ENCODE measurements at regions not wholly inside any gene's neighbourhood (a gene's known extent, or its start where the extent isn't known, plus 50 kb on each side); places are given as distances from the start of the nearest gene placed in this dataset.
A peak's percentile ranks its signal among the peaks of the same experiment; 100 is the strongest.
"Not testable (repeated sequence)": the region's sequence is repeated elsewhere in the genome, so short reads cannot be mapped to it uniquely, and the experiment has no call there.

DNA sequence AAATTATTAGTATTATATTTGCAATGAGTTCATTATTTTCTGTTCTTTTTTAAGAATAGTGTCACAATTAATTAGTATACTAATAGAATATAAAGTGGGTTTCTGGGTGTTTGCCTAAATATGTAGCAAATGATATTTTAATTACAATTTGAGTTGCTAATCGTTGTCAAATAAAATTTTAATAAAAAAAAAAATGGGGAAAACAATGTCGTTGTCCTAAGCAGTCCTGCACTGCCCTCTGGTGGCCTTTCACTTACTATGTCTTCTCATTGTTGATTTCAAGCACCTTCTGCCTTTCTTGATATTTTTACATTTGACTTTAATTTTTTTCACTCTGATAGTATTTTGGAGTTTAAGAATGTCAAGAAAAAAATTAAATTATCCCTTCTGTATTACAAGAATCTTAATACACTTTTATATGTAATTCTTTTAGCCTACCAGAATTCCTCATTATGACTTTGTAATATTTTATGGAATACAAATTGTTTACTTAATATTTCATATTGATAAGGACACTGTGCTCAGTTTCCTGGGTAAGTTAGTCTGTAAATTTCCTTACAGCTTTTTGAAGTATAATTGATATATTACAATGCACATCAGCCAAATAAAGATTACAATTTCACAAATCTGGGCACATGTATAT, 104.5 kb upstream of the FMN2 start:
- H3K4me1 Mint-ChIP-seq (ENCODE audit: low read depth), result no peaks in the 10 kb centered on the region
- no peak overlapping the region for H3K4me3 Mint-ChIP-seq
- Histone ChIP-seq H3K4me3 (ENCODE audit: low read length) (no peak overlapping the region), H3K4me1 (ENCODE audit: insufficient read depth, low read length) (no peaks in the 10 kb centered on the region), H3K27ac (ENCODE audit: low read depth in 1 of 2, low read length in 2 of 2) (no peak overlapping the region), H3K27me3 (ENCODE audit: control insufficient read depth in 1 of 2, insufficient read depth in 2 of 2, low read length in 2 of 2) (no peaks in the 10 kb centered on the region), H3K36me3 (ENCODE audit: insufficient read depth, low read length) (no peaks in the 10 kb centered on the region), H3K9me3 (ENCODE audit: control insufficient read depth in 1 of 2, insufficient read depth in 1 of 2, low read length in 2 of 2) (peaks cover 21 to 43% of the 10 kb centered on the region in 2 experiments)
- ChIA-PET POLR2A (no interaction called here), CTCF (no interaction called here)
- peaks cover 24% of the 10 kb centered on the region for H3K9me3 Mint-ChIP-seq
- H3K36me3 Mint-ChIP-seq (ENCODE audit: low read depth), result peaks cover 4% of the 10 kb centered on the region
- intact Hi-C loops (cut with DNase I, micrococcal nuclease), result no loop called here
- peaks cover 13% of the 10 kb centered on the region for H3K27me3 Mint-ChIP-seq
- DNase-seq (peak in 2 of 14 experiments; percentile 8 to 16), ATAC-seq (ENCODE audit: poor library complexity) (no peak)
- TF ChIP-seq, protein P1, sequence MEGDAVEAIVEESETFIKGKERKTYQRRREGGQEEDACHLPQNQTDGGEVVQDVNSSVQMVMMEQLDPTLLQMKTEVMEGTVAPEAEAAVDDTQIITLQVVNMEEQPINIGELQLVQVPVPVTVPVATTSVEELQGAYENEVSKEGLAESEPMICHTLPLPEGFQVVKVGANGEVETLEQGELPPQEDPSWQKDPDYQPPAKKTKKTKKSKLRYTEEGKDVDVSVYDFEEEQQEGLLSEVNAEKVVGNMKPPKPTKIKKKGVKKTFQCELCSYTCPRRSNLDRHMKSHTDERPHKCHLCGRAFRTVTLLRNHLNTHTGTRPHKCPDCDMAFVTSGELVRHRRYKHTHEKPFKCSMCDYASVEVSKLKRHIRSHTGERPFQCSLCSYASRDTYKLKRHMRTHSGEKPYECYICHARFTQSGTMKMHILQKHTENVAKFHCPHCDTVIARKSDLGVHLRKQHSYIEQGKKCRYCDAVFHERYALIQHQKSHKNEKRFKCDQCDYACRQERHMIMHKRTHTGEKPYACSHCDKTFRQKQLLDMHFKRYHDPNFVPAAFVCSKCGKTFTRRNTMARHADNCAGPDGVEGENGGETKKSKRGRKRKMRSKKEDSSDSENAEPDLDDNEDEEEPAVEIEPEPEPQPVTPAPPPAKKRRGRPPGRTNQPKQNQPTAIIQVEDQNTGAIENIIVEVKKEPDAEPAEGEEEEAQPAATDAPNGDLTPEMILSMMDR (IDR thresholded peaks at IDR 0.05), result no peak
- H3K27ac Mint-ChIP-seq, result no peak overlapping the region

GRCh38 chr1:239989990-239990389, 101.7 kb upstream of the FMN2 start:
- H3K4me3 Mint-ChIP-seq, result no peak overlapping the region
- Histone ChIP-seq H3K27ac (ENCODE audit: low read depth in 1 of 2, low read length in 2 of 2) (no peak overlapping the region), H3K36me3 (ENCODE audit: insufficient read depth, low read length) (no peaks in the 10 kb centered on the region), H3K4me3 (ENCODE audit: low read length) (no peak overlapping the region), H3K4me1 (ENCODE audit: insufficient read depth, low read length) (no peaks in the 10 kb centered on the region), H3K27me3 (ENCODE audit: control insufficient read depth in 1 of 2, insufficient read depth in 2 of 2, low read length in 2 of 2) (peaks cover 0 to under 1% of the 10 kb centered on the region in 2 experiments), H3K9me3 (ENCODE audit: control insufficient read depth in 1 of 2, insufficient read depth in 1 of 2, low read length in 2 of 2) (peaks cover 12 to 18% of the 10 kb centered on the region in 2 experiments)
- H3K4me1 Mint-ChIP-seq (ENCODE audit: low read depth), result no peaks in the 10 kb centered on the region
- no peak for ATAC-seq (ENCODE audit: poor library complexity)
- H3K36me3 Mint-ChIP-seq (ENCODE audit: low read depth), result no peaks in the 10 kb centered on the region
- CTCF ChIA-PET, result no interaction called here
- H3K27ac Mint-ChIP-seq, result no peak overlapping the region
- peaks cover 29% of the 10 kb centered on the region for H3K27me3 Mint-ChIP-seq
- TF ChIP-seq, protein P1 (IDR thresholded peaks at IDR 0.05), result no peak
- no peak for DNase-seq
- POLR2A ChIA-PET, result no interaction called here
- H3K9me3 Mint-ChIP-seq, result peaks cover 9% of the 10 kb centered on the region
- intact Hi-C loops (cut with DNase I, micrococcal nuclease), result no loop called here

DNA sequence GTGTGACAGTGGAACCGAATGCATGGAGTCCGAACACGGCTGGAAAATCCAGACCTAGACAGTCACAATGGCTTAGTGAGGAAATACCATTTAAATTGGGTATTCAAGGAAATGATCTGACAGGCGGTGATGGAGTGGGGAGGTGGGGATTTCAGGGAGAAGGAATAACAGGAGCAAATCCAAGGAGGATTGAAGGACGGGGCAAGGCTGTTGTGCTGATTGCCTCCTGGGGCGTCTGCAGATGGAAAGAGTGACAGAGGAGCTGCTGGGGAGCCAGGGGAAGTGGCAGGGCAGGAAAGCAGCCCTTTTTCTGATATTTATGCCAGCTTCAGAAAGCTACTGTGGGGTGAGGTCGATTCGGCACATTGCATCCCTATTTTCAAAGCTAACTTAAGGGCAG, 99.1 kb upstream of the FMN2 start:
- peaks cover 10 to 24% of the 10 kb centered on the region in 2 experiments for H3K27me3 ChIP-seq (ENCODE audit: control insufficient read depth in 1 of 2, insufficient read depth in 2 of 2, low read length in 2 of 2)
- H3K27ac ChIP-seq (ENCODE audit: low read depth in 1 of 2, low read length in 2 of 2); H3K27ac Mint-ChIP-seq; DNase-seq; POLR2A ChIA-PET; ATAC-seq (ENCODE audit: poor library complexity); H3K9me3 ChIP-seq (ENCODE audit: control insufficient read depth in 1 of 2, insufficient read depth in 1 of 2, low read length in 2 of 2); CTCF ChIA-PET; H3K4me1 ChIP-seq (ENCODE audit: insufficient read depth, low read length); H3K36me3 ChIP-seq (ENCODE audit: insufficient read depth, low read length); H3K36me3 Mint-ChIP-seq (ENCODE audit: low read depth); H3K4me1 Mint-ChIP-seq (ENCODE audit: low read depth); H3K9me3 Mint-ChIP-seq; intact Hi-C loops (cut with DNase I, micrococcal nuclease); H3K4me3 Mint-ChIP-seq; H3K4me3 ChIP-seq (ENCODE audit: low read length): not testable (repeated sequence)
- peaks cover 52% of the 10 kb centered on the region for H3K27me3 Mint-ChIP-seq

DNA sequence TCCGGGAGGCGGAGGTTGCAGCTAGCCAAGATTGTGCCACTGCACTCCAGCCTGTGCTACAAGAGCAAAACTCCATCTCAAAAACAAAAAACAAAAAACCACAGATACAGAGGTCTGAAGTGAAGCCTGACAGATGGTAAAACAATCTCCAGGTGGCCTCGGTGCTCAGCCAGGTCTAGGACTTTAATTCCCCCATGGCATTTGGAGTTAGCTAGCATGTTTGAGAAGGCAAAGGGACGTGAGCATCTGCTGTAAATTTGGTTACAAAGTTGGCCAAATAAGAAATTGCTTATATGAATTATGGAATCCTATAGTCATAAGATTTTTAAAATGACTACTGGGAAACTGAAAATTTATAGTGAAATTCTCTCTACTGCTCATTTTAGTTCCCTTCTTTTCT, 98.3 kb upstream of the FMN2 start:
- TF ChIP-seq, protein P1 (IDR thresholded peaks at IDR 0.05), result no peak
- Mint-ChIP-seq H3K4me3 (no peak overlapping the region), H3K36me3 (ENCODE audit: low read depth) (no peaks in the 10 kb centered on the region), H3K27ac (no peak overlapping the region), H3K27me3 (peaks cover 56% of the 10 kb centered on the region), H3K4me1 (ENCODE audit: low read depth) (no peaks in the 10 kb centered on the region), H3K9me3 (peaks cover 2% of the 10 kb centered on the region)
- intact Hi-C loops (cut with DNase I, micrococcal nuclease), result no loop called here
- DNase-seq, result no peak
- ChIA-PET CTCF (no interaction called here), POLR2A (no interaction called here)
- H3K4me1 ChIP-seq (ENCODE audit: insufficient read depth, low read length), result no peaks in the 10 kb centered on the region
- peaks cover 0 to 4% of the 10 kb centered on the region in 2 experiments for H3K9me3 ChIP-seq (ENCODE audit: control insufficient read depth in 1 of 2, insufficient read depth in 1 of 2, low read length in 2 of 2)
- no peaks in the 10 kb centered on the region for H3K36me3 ChIP-seq (ENCODE audit: insufficient read depth, low read length)
- H3K27me3 ChIP-seq (ENCODE audit: control insufficient read depth in 1 of 2, insufficient read depth in 2 of 2, low read length in 2 of 2), result peaks cover 10 to 28% of the 10 kb centered on the region in 2 experiments
- H3K4me3 ChIP-seq (ENCODE audit: low read length), result no peak overlapping the region
- ATAC-seq (ENCODE audit: poor library complexity), result no peak
- H3K27ac ChIP-seq (ENCODE audit: low read depth in 1 of 2, low read length in 2 of 2), result no peak overlapping the region

Data from CD4-positive, alpha-beta T cell (primary cell).